ENCODE measurements at regions not wholly inside any gene's neighbourhood (a gene's known extent, or its start where the extent isn't known, plus 50 kb on each side); places are given as distances from the start of the nearest gene placed in this dataset.

- H3K9me3 Mint-ChIP-seq (ENCODE audit: unreplicated experiment), result no peaks in the 10 kb centered on the region
- DNase-seq (ENCODE audit: extremely low spot score, unreplicated experiment), result no peak
Observed at GRCh38 chr10:33810986-33811385, 476.5 kb upstream of the NRP1 start.

GRCh38 chr10:33809732-33810131 lies 475.3 kb upstream of the NRP1 start:
- no peak for TF ChIP-seq CTCF (IDR thresholded peaks at IDR 0.05)
- Mint-ChIP-seq H3K4me1 (ENCODE audit: unreplicated experiment) (no peaks in the 10 kb centered on the region), H3K9me3 (ENCODE audit: unreplicated experiment) (no peaks in the 10 kb centered on the region), H3K36me3 (ENCODE audit: unreplicated experiment) (no peaks in the 10 kb centered on the region), H3K27me3 (ENCODE audit: unreplicated experiment) (no peaks in the 10 kb centered on the region), H3K4me3 (ENCODE audit: unreplicated experiment) (no peak overlapping the region), H3K27ac (ENCODE audit: unreplicated experiment) (no peak overlapping the region)
- DNase-seq (ENCODE audit: extremely low spot score, unreplicated experiment), result no peak

More at GRCh38 chr10:33810986-33811385, 476.5 kb upstream of the NRP1 start:
- no peaks in the 10 kb centered on the region for H3K4me1 Mint-ChIP-seq (ENCODE audit: unreplicated experiment)
- no peaks in the 10 kb centered on the region for H3K36me3 Mint-ChIP-seq (ENCODE audit: unreplicated experiment)
- no peak for TF ChIP-seq CTCF (IDR thresholded peaks at IDR 0.05)
- H3K27ac Mint-ChIP-seq (ENCODE audit: unreplicated experiment), result no peak overlapping the region
- H3K4me3 Mint-ChIP-seq (ENCODE audit: unreplicated experiment), result no peak overlapping the region
- no peaks in the 10 kb centered on the region for H3K27me3 Mint-ChIP-seq (ENCODE audit: unreplicated experiment)

- no peaks in the 10 kb centered on the region for H3K27me3 Mint-ChIP-seq (ENCODE audit: unreplicated experiment)
- peaks cover 3% of the 10 kb centered on the region for H3K4me1 Mint-ChIP-seq (ENCODE audit: unreplicated experiment)
- DNase-seq (ENCODE audit: extremely low spot score, unreplicated experiment), result no peak
- H3K36me3 Mint-ChIP-seq (ENCODE audit: unreplicated experiment), result no peaks in the 10 kb centered on the region
- H3K27ac Mint-ChIP-seq (ENCODE audit: unreplicated experiment), result no peak overlapping the region
- no peak overlapping the region for H3K4me3 Mint-ChIP-seq (ENCODE audit: unreplicated experiment)
- H3K9me3 Mint-ChIP-seq (ENCODE audit: unreplicated experiment), result no peaks in the 10 kb centered on the region
- no peak for TF ChIP-seq CTCF (IDR thresholded peaks at IDR 0.05)
Observed at GRCh38 chr10:33808475-33808874, 474.0 kb upstream of the NRP1 start.

GRCh38 chr10:33807531-33808359 lies 473.3 kb upstream of the NRP1 start:
- no peak for TF ChIP-seq CTCF (IDR thresholded peaks at IDR 0.05)
- H3K27me3 Mint-ChIP-seq (ENCODE audit: unreplicated experiment), result no peaks in the 10 kb centered on the region
- no peak overlapping the region for H3K4me3 Mint-ChIP-seq (ENCODE audit: unreplicated experiment)
- H3K4me1 Mint-ChIP-seq (ENCODE audit: unreplicated experiment), result peaks cover 7% of the 10 kb centered on the region
- H3K27ac Mint-ChIP-seq (ENCODE audit: unreplicated experiment), result no peak overlapping the region
- no peaks in the 10 kb centered on the region for H3K36me3 Mint-ChIP-seq (ENCODE audit: unreplicated experiment)
- peak; percentile 17 for DNase-seq (ENCODE audit: extremely low spot score, unreplicated experiment)
- no peaks in the 10 kb centered on the region for H3K9me3 Mint-ChIP-seq (ENCODE audit: unreplicated experiment)

- no peak for TF ChIP-seq CTCF (IDR thresholded peaks at IDR 0.05)
- Mint-ChIP-seq H3K4me3 (ENCODE audit: unreplicated experiment) (no peak overlapping the region), H3K9me3 (ENCODE audit: unreplicated experiment) (no peaks in the 10 kb centered on the region), H3K36me3 (ENCODE audit: unreplicated experiment) (no peaks in the 10 kb centered on the region), H3K27ac (ENCODE audit: unreplicated experiment) (no peak overlapping the region), H3K4me1 (ENCODE audit: unreplicated experiment) (peaks cover 12% of the 10 kb centered on the region), H3K27me3 (ENCODE audit: unreplicated experiment) (no peaks in the 10 kb centered on the region)
- no peak for DNase-seq (ENCODE audit: extremely low spot score, unreplicated experiment)
Observed at GRCh38 chr10:33805831-33806230, 471.4 kb upstream of the NRP1 start.

Measured in osteocyte (in vitro differentiated cells).